Tongue (tissue), 1 donor: ENCODE measurements at regions not wholly inside any gene's neighbourhood (a gene's known extent, or its start where the extent isn't known, plus 50 kb on each side); places are given as distances from the start of the nearest gene placed in this dataset.

ENCODE experiments used
- DNase-seq: peaks from one replicate; pipeline ENCODE4 v3.0.0-alpha.2; 2015

DNA sequence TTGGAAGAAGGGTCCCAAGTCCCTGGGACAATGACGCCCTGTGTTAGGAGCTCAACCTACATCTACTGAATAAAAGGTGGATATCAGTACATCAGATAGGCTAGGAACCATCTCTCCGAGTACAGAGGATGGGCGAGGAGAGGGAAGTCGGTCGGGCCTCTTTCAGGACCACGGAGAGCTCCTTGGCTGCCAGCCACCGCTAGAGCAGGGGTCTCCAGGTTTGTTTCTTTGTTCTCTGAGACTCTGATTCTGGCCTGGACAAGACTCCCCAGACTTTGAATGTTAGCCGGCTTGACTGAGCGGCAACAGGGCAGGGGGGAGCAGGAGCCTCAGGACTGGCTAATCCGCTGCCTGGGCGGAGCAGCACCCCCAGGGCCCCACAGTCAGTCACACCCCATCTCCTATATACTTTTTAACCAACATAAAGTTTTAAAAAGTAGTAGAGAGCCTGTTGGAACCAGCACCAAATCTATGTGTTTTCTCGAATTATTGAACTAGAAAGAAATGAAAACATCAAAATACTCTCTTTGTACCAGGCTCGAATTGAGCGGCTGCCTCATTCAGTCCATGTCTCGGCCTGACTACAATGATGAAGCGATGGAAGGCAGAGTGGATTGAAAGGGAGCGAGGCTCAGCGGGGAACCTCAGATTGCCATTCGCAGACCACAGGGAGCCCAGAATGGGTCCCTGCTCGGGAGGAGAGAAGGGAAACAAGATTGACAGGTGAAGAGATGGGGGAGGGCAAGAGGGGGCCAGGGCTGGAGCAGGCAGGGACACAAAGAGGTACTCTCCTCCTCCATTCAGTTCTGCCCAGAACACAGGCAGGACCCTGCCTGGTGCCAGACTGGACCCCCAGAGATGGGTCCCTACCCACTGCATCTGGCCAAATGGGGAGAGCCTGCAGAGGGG lies 131.6 kb downstream of the TPRA1 start:
- DNase-seq, result peak; percentile 85

DNA sequence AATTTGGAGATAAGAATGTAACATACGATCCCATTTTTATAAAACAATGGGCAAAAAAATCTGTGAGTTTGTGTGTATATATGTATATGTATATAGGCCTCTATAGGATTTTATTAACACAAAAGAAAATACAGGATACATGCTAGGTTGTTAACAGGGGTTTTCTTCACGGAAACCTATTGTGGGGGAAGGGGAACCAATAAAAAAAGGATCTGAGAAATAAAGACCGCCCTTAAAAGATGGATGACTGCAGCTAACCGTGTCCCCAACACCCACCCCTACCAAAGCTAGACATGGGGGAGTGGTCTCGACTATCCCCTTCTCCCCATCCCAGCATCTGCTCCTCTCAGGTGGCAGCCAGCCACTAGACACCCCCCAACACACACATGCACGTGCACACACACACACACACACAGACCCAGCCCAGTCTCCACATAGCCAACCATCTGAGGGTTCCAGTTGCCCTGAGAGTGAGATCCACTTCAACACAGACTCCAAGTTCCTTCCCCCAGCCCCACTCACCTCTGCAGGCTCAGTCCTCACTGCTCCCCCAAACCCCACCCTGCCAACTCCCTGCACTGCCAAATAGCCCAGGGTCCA lies 132.9 kb downstream of the TPRA1 start:
- DNase-seq, result no peak

DNA sequence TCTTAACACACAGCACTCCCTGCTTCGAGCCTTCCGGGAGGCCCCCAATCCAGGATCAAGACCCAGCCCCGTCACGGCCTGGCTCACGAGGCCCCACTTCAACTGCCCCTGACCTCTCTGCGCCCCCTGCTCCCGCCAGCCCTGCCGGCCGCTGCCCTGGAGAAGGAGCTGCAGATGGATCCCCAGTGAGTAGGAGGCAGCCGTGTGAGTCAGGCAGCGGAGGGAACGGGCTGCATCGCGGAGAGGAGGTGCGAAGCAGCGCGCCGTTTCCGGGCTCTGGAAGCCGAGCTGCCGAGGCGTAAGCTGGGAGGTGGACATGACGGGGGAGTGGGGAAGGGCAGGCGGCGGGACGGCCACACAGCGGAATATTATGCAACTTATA lies 133.4 kb downstream of the TPRA1 start:
- DNase-seq, result no peak

DNA sequence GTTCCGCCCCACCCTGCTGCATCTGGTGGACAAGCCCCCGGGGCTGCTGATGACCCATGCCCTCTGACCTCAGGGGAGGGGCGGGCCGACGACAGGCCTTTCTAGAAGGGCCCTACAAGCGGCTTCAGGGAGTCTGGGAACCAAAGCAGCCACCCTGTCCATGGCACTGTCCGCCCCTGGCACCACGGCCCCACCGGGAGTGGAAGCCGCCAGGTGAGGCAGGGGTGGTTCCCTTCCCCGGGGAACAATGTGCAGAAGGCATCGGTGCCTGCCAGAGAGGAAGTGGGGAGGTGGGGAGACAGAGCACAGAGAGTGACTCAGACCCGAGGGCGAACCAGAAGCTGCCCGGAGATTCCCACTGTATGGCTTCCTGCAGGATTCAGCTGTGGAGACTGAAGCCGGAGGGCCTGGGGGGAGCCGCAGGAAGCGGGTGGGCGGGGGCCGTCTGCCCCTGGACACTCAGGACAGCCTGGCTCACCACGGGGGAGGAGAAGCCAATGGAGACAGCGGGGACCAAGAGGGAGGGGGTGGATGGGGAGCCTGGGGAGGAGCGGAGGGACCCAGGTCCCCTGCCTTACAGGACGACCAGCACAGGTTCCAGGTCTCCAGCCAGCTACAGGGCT lies 134.0 kb downstream of the TPRA1 start:
- DNase-seq, result no peak

DNA sequence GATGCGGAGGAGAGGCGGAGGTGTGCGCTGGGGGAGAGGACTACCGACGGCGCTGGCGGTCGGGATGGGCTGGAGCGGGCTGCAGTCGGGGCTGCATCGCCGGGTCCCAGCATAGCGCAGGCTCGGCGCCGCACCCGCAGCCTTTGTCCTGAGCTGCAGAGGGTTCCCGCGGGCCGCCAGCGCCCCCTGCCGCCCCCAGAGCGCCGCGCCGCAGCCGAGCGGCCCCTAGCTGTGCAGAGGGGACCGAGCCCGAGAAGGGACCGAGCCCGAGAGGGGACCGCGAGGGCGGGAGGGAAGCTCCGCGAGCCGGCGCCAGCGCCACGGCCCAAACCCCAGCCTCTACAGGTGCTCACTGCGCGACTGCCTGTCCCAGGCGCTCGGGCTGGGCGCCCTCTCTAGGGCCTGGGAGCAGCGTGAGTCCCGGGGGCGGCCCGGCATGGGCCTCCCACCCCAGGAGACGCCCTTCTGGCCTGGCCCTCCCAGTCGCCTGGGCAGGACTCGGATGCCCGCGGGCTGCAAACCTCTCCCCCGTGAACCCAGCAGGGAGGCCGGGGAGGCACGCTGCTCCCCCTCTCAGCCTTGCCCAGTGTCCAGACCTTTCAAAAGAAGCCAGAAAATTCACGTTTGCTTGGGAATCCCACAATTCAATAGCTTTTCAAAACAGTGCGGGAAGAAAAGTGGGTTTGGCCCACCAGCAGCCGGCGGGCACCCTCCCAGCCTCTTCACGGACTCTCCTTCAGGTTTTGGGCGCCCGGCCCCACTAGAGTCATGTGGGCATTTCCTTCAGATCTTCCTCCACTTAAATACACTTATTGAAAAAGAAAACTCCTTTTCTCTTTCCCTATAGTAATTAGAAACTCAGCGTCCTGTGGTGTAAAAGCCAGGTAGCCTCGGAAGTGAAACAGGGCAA lies 134.7 kb downstream of the TPRA1 start:
- peak; percentile 88 for DNase-seq

GRCh38 chr3:127454968-127455367 lies 135.6 kb downstream of the TPRA1 start:
- no peak for DNase-seq

DNA sequence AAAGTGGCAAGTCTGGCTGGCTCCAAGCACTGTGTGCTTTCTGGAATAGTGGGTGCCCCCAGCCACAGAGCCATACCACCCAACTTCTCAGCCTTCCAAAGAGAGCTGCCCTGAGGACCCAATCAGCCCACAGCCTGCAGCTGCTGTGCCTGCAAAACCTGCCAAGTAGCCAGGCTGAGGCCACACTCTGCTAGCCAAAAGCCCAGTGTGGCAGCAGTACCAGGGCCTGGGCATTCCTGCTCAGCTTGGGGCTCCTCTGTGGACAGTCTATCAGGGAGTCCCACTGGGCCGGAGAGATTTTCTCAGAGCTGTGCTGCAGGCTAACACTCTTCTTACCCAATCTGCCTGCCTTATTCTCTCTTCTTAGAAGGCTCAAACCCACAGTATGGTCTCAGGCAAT lies 136.5 kb downstream of the TPRA1 start:
- DNase-seq, result no peak

DNA sequence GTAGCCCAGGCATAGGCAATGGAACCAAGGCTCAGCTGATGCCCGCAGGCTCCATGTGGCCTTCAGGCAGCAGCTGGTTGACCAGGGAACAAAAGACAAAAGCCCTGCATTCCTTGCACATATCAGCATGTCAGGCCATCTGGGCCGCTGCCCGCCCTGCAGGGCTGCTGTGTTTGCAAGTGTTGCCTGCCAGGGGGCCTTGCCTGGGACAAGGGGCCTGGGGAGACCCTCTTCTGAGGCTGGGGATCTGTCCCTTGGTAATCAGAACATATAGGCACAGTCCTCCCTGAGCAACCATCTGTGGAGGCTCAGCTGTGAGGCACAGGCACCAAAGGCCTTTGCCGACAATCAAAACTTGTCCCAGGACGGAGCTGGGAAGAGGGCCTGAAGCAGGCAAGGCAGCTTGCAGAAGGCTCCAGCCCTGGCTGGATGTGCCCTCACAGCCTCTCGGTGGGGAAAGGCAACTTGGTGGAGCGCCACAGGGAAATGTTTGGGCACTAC lies 138.2 kb downstream of the TPRA1 start:
- DNase-seq, result peak; percentile 57

GRCh38 chr3:127451321-127451720 lies 139.2 kb downstream of the TPRA1 start:
- no peak for DNase-seq

DNA sequence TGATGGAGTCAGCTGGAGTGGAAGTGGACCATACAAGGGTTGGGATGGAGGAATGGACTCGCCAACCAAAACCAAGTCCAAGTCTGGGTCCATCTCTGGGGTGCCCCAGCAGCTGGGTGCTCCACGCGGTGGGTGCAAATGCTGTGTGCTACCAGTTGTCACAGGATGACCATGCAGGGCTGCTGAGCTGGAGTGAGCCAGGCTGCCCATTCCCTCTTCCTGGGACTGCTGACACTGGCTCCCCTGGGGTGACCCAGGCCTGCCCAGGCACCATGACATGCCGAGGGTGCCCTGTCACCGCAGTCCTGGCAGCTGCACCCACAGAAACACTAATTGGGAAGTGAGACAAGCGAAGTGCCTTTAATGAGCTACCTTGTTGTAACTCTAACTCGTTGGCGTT lies 140.2 kb downstream of the TPRA1 start:
- DNase-seq, result no peak

DNA sequence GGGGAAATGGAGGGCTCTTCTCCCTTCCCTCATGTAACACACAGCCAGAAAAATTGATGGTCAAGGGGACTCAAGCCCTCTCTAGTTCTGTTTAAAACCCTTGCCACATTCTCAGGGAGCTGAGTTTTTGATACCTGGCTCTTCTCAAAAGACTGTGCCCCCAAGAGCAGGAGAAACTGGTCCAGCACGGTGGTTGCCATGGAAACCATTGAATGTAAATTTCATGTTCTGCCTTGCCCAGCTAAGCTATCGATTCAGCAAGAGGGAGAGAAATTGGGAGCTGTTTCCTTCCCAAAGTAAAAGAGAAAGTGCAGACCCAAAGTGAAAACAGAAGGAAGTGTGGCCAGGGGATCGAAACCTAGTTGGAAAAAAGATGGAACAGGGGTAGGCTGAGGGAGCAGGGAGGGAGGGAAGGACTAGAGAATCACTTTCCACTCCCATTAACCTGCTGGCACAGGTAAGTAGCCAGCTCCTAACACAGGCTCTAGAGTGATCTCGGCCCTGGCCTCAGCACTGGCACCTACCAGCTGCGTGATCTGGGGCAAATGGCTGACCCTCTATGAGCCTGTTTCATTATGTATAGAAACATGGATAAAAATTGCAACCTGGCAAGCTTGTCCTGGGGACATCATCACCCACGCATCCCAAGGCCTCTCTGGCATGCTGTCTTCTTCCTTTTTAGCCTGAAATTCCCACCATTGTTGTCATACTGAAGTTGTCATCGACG lies 140.9 kb downstream of the TPRA1 start:
- DNase-seq, result no peak

DNA sequence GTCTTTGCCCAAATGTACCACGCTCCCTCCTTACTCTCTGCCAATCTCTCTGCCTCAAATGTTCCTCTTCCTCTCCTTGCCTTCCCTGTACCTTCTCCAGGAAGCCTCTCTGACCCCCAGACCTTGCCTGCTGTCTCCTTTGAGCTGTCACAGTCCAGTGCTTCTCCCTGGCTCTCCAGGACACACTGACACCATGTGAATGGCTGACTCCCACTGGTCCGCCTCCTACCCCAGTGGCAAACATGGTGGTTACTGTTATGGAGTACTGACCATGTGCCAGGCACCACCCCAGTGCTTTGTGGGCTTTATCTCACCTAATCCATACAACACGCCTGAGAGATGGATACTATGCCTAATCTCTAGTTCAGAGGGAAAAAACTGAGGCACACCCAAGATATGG lies 141.9 kb downstream of the TPRA1 start:
- no peak for DNase-seq

GRCh38 chr3:127448161-127448561 lies 142.4 kb downstream of the TPRA1 start:
- DNase-seq, result peak; percentile 42

DNA sequence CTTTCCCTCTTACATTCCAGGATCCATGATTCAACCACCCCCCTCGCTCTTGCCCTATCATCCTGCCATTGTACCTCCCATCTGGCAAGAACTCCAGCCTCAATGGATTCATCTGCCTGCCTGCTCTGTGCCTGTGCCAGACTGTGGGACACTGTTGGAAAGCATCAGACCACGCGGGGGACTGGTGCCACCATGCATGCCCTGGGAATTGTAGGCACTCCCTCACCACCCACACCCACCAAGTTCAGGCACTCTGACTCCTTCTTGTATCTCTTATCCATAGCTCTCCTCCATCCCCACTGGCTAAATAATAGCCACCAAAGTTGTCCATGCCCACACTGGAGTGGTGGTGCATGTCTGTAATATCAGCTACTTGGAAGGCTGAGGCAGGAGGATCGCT lies 143.8 kb downstream of the TPRA1 start:
- no peak for DNase-seq

- DNase-seq, result no peak
Observed at GRCh38 chr3:127445581-127446343, 144.8 kb downstream of the TPRA1 start.

- DNase-seq, result no peak
Observed at GRCh38 chr3:127444761-127445160, 145.8 kb downstream of the TPRA1 start.

- DNase-seq, result no peak
Observed at GRCh38 chr3:127443581-127444375, 146.8 kb downstream of the TPRA1 start.

- no peak for DNase-seq
Observed at GRCh38 chr3:127442506-127442905, 148.0 kb downstream of the TPRA1 start.

GRCh38 chr3:127441764-127442163 lies 148.8 kb downstream of the TPRA1 start:
- DNase-seq, result no peak

DNA sequence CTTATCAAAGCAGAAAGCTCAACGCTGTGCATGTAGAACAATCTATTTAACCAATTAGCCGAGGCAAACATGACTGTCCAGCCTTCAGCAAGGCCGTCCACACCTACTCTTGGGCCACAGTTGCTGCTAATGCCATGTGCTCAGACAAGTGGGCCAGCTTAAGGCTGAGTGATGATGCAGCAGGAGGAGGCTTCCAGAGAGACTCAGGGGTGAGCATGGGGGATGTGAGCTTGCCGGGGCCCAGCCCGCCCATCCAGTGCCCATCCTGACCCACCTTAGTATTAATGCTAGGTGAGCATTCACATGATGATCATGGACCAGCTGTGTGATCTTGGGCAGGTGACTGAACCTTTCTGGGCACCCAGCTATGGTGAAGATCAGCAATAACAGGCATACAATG lies 150.1 kb downstream of the TPRA1 start:
- no peak for DNase-seq
